ENCODE measurements at regions not wholly inside any gene's neighbourhood (a gene's known extent, or its start where the extent isn't known, plus 50 kb on each side); places are given as distances from the start of the nearest gene placed in this dataset.
"Not testable (repeated sequence)": the region's sequence is repeated elsewhere in the genome, so short reads cannot be mapped to it uniquely, and the experiment has no call there.

DNA sequence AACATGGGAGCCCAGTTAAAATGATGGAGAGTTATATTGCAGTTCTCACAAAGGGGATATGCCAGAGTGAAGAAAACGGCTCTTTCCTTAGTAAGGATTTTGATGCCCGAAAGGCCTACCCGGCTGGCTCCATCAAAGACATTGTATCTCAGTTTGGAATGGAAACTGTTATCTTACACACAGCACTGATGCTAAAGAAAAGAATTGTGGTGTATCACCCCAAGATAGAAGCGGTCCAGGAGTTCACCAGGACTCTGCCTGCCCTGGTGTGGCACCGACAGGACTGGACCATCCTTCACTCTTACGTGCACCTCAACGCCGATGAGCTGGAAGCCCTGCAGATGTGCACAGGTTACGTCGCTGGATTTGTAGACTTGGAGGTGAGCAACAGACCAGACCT is 93.7 kb downstream of the RBMX2 start:
- TF ChIP-seq, protein P1, sequence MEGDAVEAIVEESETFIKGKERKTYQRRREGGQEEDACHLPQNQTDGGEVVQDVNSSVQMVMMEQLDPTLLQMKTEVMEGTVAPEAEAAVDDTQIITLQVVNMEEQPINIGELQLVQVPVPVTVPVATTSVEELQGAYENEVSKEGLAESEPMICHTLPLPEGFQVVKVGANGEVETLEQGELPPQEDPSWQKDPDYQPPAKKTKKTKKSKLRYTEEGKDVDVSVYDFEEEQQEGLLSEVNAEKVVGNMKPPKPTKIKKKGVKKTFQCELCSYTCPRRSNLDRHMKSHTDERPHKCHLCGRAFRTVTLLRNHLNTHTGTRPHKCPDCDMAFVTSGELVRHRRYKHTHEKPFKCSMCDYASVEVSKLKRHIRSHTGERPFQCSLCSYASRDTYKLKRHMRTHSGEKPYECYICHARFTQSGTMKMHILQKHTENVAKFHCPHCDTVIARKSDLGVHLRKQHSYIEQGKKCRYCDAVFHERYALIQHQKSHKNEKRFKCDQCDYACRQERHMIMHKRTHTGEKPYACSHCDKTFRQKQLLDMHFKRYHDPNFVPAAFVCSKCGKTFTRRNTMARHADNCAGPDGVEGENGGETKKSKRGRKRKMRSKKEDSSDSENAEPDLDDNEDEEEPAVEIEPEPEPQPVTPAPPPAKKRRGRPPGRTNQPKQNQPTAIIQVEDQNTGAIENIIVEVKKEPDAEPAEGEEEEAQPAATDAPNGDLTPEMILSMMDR (IDR thresholded peaks at IDR 0.05), result not testable (repeated sequence)
- not testable (repeated sequence) for TF ChIP-seq EP300 (IDR thresholded peaks at IDR 0.05)
